SIG-M5 (cell line): ENCODE measurements at regions not wholly inside any gene's neighbourhood (a gene's known extent, or its start where the extent isn't known, plus 50 kb on each side); places are given as distances from the start of the nearest gene placed in this dataset.

Experiments
- DNase-seq: peaks from one replicate; lab custom pipeline; 2025; lab: John Stamatoyannopoulos, UW

GRCh38 chr2:75807992-75808391 lies 97.3 kb upstream of the GCFC2 start:
- no peak for DNase-seq

GRCh38 chr2:75801234-75801982 lies 90.7 kb upstream of the GCFC2 start:
- no peak for DNase-seq

- no peak for DNase-seq
Observed at GRCh38 chr2:75800456-75800855, 89.7 kb upstream of the GCFC2 start.

GRCh38 chr2:75799859-75800258 lies 89.1 kb upstream of the GCFC2 start:
- no peak for DNase-seq

DNA sequence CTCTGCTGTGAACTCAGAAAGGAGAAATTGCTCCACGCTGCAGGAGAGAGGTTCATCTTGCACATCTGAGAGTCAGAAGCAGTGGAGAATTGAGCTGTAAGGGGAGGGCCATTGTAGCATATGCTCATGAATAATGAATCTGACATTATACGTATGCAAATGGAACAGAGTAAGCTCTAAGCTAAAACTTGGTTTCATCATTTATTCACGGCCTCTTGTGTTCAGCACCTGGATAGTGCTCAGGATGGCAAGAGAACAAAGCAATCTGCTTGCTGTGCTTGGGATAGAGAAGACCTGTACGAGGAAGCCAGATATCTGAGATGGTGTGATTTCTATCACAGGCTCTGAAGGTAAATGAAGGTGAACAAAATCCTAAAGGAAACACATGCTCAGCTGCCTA lies 87.9 kb upstream of the GCFC2 start:
- DNase-seq: no peak

DNA sequence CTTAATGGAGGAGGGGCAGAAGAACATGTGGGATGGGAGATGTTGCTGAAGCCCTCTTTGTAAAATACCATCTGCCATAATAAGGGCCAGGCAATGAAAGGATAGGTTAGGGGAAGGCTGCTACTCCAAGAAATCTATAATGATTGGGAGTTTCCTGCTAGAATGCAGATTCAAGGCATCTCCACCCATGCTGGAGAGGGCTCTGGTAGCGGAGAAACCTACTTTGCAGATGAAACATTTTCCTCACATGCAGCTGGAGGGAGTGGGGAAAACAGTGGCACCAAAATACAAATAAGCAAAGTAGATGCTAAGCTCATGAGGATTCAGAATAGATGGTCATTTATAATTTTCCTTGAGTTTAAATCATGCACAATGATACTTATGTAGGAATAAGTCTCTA lies 82.3 kb upstream of the GCFC2 start:
- DNase-seq: no peak

DNA sequence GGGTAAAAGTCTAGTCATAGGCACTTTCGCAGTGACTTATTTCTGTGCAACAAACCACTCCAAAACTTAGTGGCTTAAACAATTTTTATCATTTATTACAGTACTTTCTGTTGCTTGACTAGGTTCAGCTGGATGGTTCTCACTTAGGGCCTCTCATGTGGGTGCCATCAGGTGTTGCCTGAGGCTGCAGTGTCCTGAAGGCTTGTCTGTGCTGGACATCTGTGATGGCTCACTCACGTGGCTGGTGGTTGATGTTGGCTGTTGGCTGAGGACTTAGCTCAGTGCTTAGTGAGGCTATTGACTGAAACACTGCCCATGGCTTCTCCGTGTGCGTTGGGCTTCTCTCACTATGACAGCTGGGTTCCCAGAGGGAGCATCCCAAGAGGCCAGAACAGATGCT lies 81.4 kb upstream of the GCFC2 start:
- no peak for DNase-seq

DNA sequence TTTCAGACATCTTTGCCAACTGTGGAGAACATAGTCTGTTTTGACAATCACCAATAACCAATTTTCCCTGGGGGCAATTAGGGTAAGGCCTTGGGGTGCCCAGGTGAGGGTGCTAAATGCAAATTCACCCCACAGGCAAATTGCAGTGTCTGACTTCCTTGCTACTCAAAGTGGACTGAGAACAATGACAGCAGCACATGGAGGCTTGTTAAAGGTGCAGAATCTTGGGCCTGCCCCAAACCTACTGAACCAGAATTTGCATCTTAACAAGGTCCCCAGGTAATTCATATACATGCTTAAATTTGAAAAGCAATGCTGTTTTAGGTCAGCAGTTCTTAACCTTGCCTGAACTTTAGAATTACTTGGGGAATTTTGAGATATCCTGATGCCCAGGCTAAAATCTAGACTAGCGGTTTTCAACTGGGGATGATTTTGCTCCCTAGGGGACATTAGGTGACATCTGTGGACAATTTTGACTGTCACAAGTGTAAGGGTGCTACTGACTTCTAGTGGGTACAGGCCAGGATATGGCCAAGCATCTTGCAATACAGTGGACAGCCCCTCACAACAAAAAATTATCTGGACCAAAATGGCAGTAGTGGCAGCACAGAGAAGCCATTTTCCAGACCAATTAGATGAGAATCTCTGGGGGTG lies 80.2 kb upstream of the GCFC2 start:
- no peak for DNase-seq

GRCh38 chr2:75790121-75790813 lies 79.6 kb upstream of the GCFC2 start:
- DNase-seq: no peak

DNA sequence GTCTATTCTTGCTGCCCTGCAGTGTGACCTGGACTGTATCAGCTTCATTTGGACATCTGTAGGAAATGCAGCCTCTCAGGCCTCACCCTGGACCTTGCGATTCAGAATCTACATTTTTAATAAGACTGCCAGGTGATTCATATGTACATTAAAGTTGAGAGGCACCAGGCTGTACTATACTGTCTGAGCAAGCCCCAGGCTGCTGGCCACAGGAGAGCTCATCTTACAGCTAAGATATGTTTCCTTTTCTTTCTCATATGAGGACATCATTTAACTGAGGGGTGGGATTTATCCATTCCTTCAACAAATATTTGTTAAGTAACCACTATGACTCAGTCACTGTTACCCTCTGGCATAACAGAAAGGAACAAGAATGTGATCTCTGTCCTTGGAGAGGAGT lies 78.2 kb upstream of the GCFC2 start:
- DNase-seq: no peak

GRCh38 chr2:75788154-75788553 lies 77.4 kb upstream of the GCFC2 start:
- no peak for DNase-seq

GRCh38 chr2:75787532-75788132 lies 76.9 kb upstream of the GCFC2 start:
- DNase-seq: no peak

GRCh38 chr2:75775311-75775823 lies 64.7 kb upstream of the GCFC2 start:
- DNase-seq: no peak

DNA sequence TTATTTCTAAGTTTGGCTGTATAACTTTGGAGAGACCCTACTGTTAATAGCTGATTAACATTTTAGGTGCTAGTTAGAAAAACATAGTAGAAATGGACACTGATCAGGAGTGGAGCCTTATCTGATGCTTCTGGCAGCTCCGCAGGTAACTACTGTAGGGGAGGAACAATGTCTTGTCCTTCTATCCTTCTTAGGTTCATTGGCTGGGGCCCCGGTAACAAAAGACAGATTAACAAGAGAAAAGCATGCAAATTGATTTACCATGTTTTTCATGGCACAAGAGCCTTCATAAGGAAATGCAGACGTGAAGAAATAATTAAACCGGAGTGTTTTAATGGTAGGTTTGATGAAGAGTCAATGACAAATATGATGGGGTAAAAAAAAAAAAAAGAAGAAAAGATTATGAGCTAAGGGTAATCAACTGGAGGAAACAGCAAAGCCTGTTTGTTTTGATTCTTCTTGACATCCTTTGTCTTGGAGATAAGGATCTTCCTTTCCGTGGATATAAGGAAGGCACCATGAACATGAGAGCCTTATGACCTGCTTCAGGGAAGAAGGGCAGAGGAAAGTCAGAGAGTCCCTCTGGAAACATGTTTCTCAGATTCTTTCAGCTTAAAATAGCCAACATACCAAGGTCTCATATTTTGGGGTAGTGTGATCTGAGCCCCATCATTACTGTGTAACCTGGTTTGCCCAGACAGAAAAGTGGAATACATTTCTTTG lies 62.4 kb upstream of the GCFC2 start:
- no peak for DNase-seq

DNA sequence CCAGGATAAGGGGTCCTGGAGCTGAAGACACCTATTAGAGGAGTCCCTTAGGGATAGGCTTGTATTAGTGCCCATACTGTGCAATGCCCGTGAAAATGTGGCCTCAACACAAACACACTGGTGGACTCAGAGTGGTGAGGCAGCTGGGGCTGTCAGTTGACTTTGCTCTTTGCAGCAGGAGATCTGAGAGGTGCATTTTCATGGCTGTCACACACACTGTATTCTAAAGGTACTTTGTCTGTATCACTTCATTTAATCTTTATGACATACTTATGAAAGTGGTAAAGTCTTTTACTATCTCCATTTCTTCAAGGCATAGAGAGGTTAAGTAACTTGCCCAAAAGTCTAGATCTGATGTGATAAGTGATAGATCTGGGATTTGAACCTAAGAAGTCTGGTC lies 55.1 kb upstream of the GCFC2 start:
- DNase-seq: no peak

GRCh38 chr2:75764611-75765010 lies 53.9 kb upstream of the GCFC2 start:
- DNase-seq: no peak
